ENCODE measurements at regions not wholly inside any gene's neighbourhood (a gene's known extent, or its start where the extent isn't known, plus 50 kb on each side); places are given as distances from the start of the nearest gene placed in this dataset.

- TF ChIP-seq SIN3A (IDR thresholded peaks at IDR 0.05; ENCODE audit: borderline replicate concordance, insufficient read depth, low read depth, low read length): no peak
- TF ChIP-seq CTCF (IDR thresholded peaks at IDR 0.05): no peak
- TF ChIP-seq TCF7L2 (IDR thresholded peaks at IDR 0.05; ENCODE audit: low read depth, low read length): no peak
- no peak for TF ChIP-seq REST (IDR thresholded peaks at IDR 0.05; ENCODE audit: insufficient read depth in 1 of 2, low read depth in 2 of 2, low read length in 1 of 2)
- TF ChIP-seq POLR2AphosphoS5 (IDR thresholded peaks at IDR 0.05; ENCODE audit: low read depth, low read length): no peak
- ATAC-seq: no peak
- Histone ChIP-seq H3K4me3 (ENCODE audit: low read depth in 2 of 2, low read length in 2 of 2) (no peak overlapping the region), H3K27me3 (ENCODE audit: control insufficient read depth, insufficient read depth, low read length) (no peaks in the 10 kb centered on the region), H3K36me3 (ENCODE audit: control insufficient read depth, insufficient read depth, low read length) (no peaks in the 10 kb centered on the region), H3K4me1 (ENCODE audit: control insufficient read depth, insufficient read depth, low read length) (no peaks in the 10 kb centered on the region), H3K9me3 (ENCODE audit: control insufficient read depth, insufficient read depth, low read depth, low read length) (no peaks in the 10 kb centered on the region), H3K27ac (ENCODE audit: low read length) (no peak overlapping the region)
- ChIA-PET POLR2A (no interaction called here), CTCF (no interaction called here)
- in situ Hi-C loops (cut with HindIII; ENCODE audit: low pct_unique_long_range_greater_than_20kb, low sequenced_read_pairs) (no loop called here), intact Hi-C loops (cut with micrococcal nuclease; ENCODE audit: unreplicated experiment) (no loop called here)
- no peak for DNase-seq (ENCODE audit: low read depth, low spot score)
- no TSS peak for BruUV-seq (replicated peaks)
Observed at GRCh38 chr11:114915871-114916805, 237.8 kb downstream of the NXPE2 start.

GRCh38 chr11:114918286-114918685, 240.0 kb downstream of the NXPE2 start:
- no peak for TF ChIP-seq REST (IDR thresholded peaks at IDR 0.05; ENCODE audit: insufficient read depth in 1 of 2, low read depth in 2 of 2, low read length in 1 of 2)
- TF ChIP-seq CTCF (IDR thresholded peaks at IDR 0.05): no peak
- TF ChIP-seq SIN3A (IDR thresholded peaks at IDR 0.05; ENCODE audit: borderline replicate concordance, insufficient read depth, low read depth, low read length): no peak
- no peak for TF ChIP-seq TCF7L2 (IDR thresholded peaks at IDR 0.05; ENCODE audit: low read depth, low read length)
- no peak for TF ChIP-seq POLR2AphosphoS5 (IDR thresholded peaks at IDR 0.05; ENCODE audit: low read depth, low read length)
- in situ Hi-C loops (cut with HindIII; ENCODE audit: low pct_unique_long_range_greater_than_20kb, low sequenced_read_pairs): no loop called here
- intact Hi-C loops (cut with micrococcal nuclease; ENCODE audit: unreplicated experiment): no loop called here
- ChIA-PET CTCF (no interaction called here), POLR2A (no interaction called here)
- Histone ChIP-seq H3K36me3 (ENCODE audit: control insufficient read depth, insufficient read depth, low read length) (no peaks in the 10 kb centered on the region), H3K27me3 (ENCODE audit: control insufficient read depth, insufficient read depth, low read length) (no peaks in the 10 kb centered on the region), H3K9me3 (ENCODE audit: control insufficient read depth, insufficient read depth, low read depth, low read length) (no peaks in the 10 kb centered on the region), H3K4me1 (ENCODE audit: control insufficient read depth, insufficient read depth, low read length) (no peaks in the 10 kb centered on the region), H3K27ac (ENCODE audit: low read length) (no peak overlapping the region), H3K4me3 (ENCODE audit: low read depth in 2 of 2, low read length in 2 of 2) (no peak overlapping the region)
- ATAC-seq: no peak
- BruUV-seq (replicated peaks): no TSS peak
- no peak for DNase-seq (ENCODE audit: low read depth, low spot score)

Data from Panc1 (cell line).